Esophagus muscularis mucosa (tissue), 4 donors: ENCODE measurements at regions not wholly inside any gene's neighbourhood (a gene's known extent, or its start where the extent isn't known, plus 50 kb on each side); places are given as distances from the start of the nearest gene placed in this dataset.

Experiments
- CTCF ChIP-seq, 3 experiments: fragments of 200-600 bp in 2 of 3; fragments of 450-650 bp in 1 of 3; sonication (generic) in 2 of 3; IDR thresholded peaks; one replicate each; pipeline ENCODE4 v1.5.1; 2017 to 2019; ENCODE audit warnings: antibody characterized with exemption in 3 of 3, mild to moderate bottlenecking in 2 of 3, moderate library complexity in 1 of 3
- EP300 ChIP-seq: sonication (generic); formaldehyde crosslinking; IDR thresholded peaks from one replicate; pipeline ENCODE4 v1.6.1; 2017; ENCODE audit warnings: antibody characterized with exemption
- POLR2A ChIP-seq: fragments of 450-650 bp; IDR thresholded peaks from one replicate; pipeline ENCODE4 v1.6.1; 2017; ENCODE audit warnings: antibody characterized with exemption, moderate library complexity, mild to moderate bottlenecking, low read depth

- TF ChIP-seq CTCF (IDR thresholded peaks at IDR 0.05), result no peak
- TF ChIP-seq EP300, result no peak
- no peak for TF ChIP-seq POLR2A
These were observed 1103.2 kb downstream of the TBC1D22A start for GRCh38 chr22:47865626-47866025.
